Epithelial cell of proximal tubule (primary cell): ENCODE measurements at regions not wholly inside any gene's neighbourhood (a gene's known extent, or its start where the extent isn't known, plus 50 kb on each side); places are given as distances from the start of the nearest gene placed in this dataset.

Experiments used
- DNase-seq: peaks from one replicate; pipeline ENCODE4 v3.0.0-alpha.2; 2011; ENCODE audit warnings: low read depth
- H3K4me3 ChIP-seq: 2 replicates; pipeline ENCODE4 v1.5.1; 2011; ENCODE audit warnings: low read depth, mild to moderate bottlenecking, low read length
- TF ChIP-seq, protein P1 (sequence below): conservative IDR thresholded peaks from 2 replicates; pipeline ENCODE4 v1.5.1; 2012; ENCODE audit warnings: low read depth, mild to moderate bottlenecking, low read length

GRCh38 chr13:21837841-21838551, 167.1 kb downstream of the FGF9 start:
- no peak overlapping the region for H3K4me3 ChIP-seq
- TF ChIP-seq, protein P1, sequence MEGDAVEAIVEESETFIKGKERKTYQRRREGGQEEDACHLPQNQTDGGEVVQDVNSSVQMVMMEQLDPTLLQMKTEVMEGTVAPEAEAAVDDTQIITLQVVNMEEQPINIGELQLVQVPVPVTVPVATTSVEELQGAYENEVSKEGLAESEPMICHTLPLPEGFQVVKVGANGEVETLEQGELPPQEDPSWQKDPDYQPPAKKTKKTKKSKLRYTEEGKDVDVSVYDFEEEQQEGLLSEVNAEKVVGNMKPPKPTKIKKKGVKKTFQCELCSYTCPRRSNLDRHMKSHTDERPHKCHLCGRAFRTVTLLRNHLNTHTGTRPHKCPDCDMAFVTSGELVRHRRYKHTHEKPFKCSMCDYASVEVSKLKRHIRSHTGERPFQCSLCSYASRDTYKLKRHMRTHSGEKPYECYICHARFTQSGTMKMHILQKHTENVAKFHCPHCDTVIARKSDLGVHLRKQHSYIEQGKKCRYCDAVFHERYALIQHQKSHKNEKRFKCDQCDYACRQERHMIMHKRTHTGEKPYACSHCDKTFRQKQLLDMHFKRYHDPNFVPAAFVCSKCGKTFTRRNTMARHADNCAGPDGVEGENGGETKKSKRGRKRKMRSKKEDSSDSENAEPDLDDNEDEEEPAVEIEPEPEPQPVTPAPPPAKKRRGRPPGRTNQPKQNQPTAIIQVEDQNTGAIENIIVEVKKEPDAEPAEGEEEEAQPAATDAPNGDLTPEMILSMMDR, result no peak
- no peak for DNase-seq

- no peak for DNase-seq
- TF ChIP-seq, protein P1, result no peak
- no peak overlapping the region for H3K4me3 ChIP-seq
Observed at GRCh38 chr13:21846605-21847004, 175.7 kb downstream of the FGF9 start.

DNA sequence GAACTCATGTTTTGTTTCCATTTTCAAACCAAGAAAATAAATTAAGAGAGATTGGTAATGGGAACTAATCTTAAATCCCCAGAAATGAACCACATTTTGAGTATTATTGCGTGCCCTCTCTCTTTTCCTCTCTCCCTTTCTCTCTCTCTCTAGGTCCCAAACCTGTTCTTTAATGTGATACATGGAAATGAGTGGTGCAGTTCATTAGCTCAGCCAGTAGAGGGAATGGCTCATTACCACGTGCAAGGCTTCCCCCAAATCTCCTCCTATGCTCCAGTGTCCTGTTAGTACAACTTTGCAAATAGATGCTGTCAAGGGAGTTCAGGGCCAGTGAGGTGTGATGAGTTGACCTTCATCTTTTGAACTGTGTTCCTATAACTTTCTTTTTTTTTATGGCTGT, 178.4 kb downstream of the FGF9 start:
- H3K4me3 ChIP-seq, result no peak overlapping the region
- DNase-seq, result no peak
- TF ChIP-seq, protein P1, result peak; percentile 64

GRCh38 chr13:21850013-21851006, 179.4 kb downstream of the FGF9 start:
- DNase-seq, result no peak
- TF ChIP-seq, protein P1, result no peak
- H3K4me3 ChIP-seq, result no peak overlapping the region

DNA sequence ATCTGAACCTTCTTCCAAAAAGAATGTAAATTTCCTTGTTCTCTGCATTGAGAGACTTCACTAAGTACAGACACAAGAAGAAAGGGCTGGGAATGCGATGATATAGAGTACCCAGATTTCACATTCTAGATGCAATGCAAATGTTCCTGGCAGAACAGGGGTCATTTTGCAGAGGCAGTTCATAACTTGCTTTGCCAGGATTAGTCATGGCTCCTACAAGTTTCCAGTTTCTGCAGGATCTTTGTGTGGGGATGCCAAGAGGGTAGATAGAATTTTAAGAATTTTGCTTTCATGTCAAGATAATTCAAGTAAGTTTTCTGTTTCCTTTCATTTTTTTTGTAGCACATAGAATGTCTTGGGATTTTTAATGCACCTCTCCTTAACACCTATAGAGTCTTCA, 181.2 kb downstream of the FGF9 start:
- no peak overlapping the region for H3K4me3 ChIP-seq
- TF ChIP-seq, protein P1, result no peak
- no peak for DNase-seq

- H3K4me3 ChIP-seq, result no peak overlapping the region
- TF ChIP-seq, protein P1, result no peak
- DNase-seq, result no peak
Observed at GRCh38 chr13:21853779-21854178, 182.9 kb downstream of the FGF9 start.
